ENCODE measurements at regions not wholly inside any gene's neighbourhood (a gene's known extent, or its start where the extent isn't known, plus 50 kb on each side); places are given as distances from the start of the nearest gene placed in this dataset.

GRCh38 chr13:65959305-65959704, 1270.8 kb downstream of the PCDH9 start:
- no peak for TF ChIP-seq CTCF (IDR thresholded peaks at IDR 0.05)
- TF ChIP-seq POLR2A (IDR thresholded peaks at IDR 0.05) = no peak
